Transverse colon (tissue), 4 donors: ENCODE measurements at regions not wholly inside any gene's neighbourhood (a gene's known extent, or its start where the extent isn't known, plus 50 kb on each side); places are given as distances from the start of the nearest gene placed in this dataset.

Experiments
- DNase-seq: peaks from one replicate; pipeline ENCODE4 v3.0.0-alpha.2; 2019
- H3K27ac ChIP-seq, 4 donors: fragments of 200-600 bp; sonication (generic); 2 replicates each; pipeline ENCODE4 v1.5.1; 2016 to 2018; ENCODE audit warnings: inconsistent platforms in 4 of 4
- H3K27me3 ChIP-seq: fragments of 200-600 bp; sonication (generic); 2 replicates; pipeline ENCODE4 v1.5.1; 2017; ENCODE audit warnings: inconsistent platforms
- H3K36me3 ChIP-seq, 4 donors: fragments of 200-600 bp; sonication (generic); 2 replicates each; pipeline ENCODE4 v1.5.1; 2017 to 2019; ENCODE audit warnings: inconsistent platforms in 4 of 4
- H3K4me1 ChIP-seq, 4 donors: fragments of 200-600 bp; sonication (generic); 2 replicates each; pipeline ENCODE4 v1.5.1; 2017 to 2020; ENCODE audit warnings: inconsistent platforms in 4 of 4
- H3K4me3 ChIP-seq, 4 donors: fragments of 200-600 bp; sonication (generic); 1 replicate in 1 of 4; 2 replicates in 3 of 4; pipeline versions ENCODE4 v1.5.1 to v1.6.1; 2017 to 2019; ENCODE audit warnings: inconsistent platforms in 4 of 4
- H3K9me3 ChIP-seq, 2 donors: fragments of 200-600 bp; sonication (generic); 2 replicates each; pipeline ENCODE4 v1.5.1; 2017 to 2019; ENCODE audit warnings: inconsistent platforms in 2 of 2
- CTCF ChIP-seq, 5 experiments: fragments of 200-600 bp in 3 of 5; fragments of 450-650 bp in 2 of 5; sonication (generic) in 3 of 5; IDR thresholded peaks; 1 replicate in 2 of 5; 2 replicates in 3 of 5; pipeline ENCODE4 v1.5.1; 2016 to 2017; ENCODE audit warnings: antibody characterized with exemption in 5 of 5, inconsistent platforms in 3 of 5, mild to moderate bottlenecking in 2 of 5, moderate library complexity in 1 of 5
- EP300 ChIP-seq: sonication (generic); formaldehyde crosslinking; IDR thresholded peaks from one replicate; pipeline ENCODE4 v1.6.1; 2017; ENCODE audit warnings: antibody characterized with exemption, low read depth
- POLR2A ChIP-seq: fragments of 450-650 bp; IDR thresholded peaks from one replicate; pipeline ENCODE4 v1.6.1; 2016; ENCODE audit warnings: antibody characterized with exemption, mild to moderate bottlenecking, moderate library complexity
- POLR2AphosphoS5 ChIP-seq, 3 donors: sonication (generic); formaldehyde crosslinking; IDR thresholded peaks; one replicate each; pipeline ENCODE4 v1.6.1; 2016; ENCODE audit warnings: antibody characterized with exemption in 3 of 3
- WGBS, 2 donors: methylation state at CpG; one replicate each; pipeline ENCODE4 v1.1.5; 2018; ENCODE audit warnings: low coverage in 1 of 2; 5-methylcytosine and 5-hydroxymethylcytosine counted together
- in situ Hi-C, 4 donors: fragments of 200-750 bp; cut with MboI; loops; one replicate each; pipeline versions ENCODE4 v1.15.0 to v1.15.1; 2017; ENCODE audit warnings: low sequenced_read_pairs in 3 of 4, low pct_ligation_motif_present in 1 of 4, low pct_unique_long_range_greater_than_20kb in 1 of 4
- intact Hi-C: fragments of 100-400 bp; cut with DNase I; formaldehyde crosslinking; loops from one replicate; pipeline ENCODE4 v1.15.1; 2023; ENCODE audit warnings: low total_unique reads

GRCh38 chr3:20324664-20325478 lies 138.9 kb upstream of the SGO1 start:
- DNase-seq: no peak
- intact Hi-C loops: no loop called here
- H3K4me3 ChIP-seq: no peak overlapping the region
- H3K36me3 ChIP-seq: no peaks in the 10 kb centered on the region
- no peak for TF ChIP-seq CTCF (IDR thresholded peaks at IDR 0.05)
- TF ChIP-seq EP300: no peak
- no peak for TF ChIP-seq POLR2AphosphoS5 (IDR thresholded peaks at IDR 0.05)
- TF ChIP-seq POLR2A: no peak
- no peaks in the 10 kb centered on the region for H3K27me3 ChIP-seq
- no peaks in the 10 kb centered on the region for H3K4me1 ChIP-seq
- H3K27ac ChIP-seq: no peak overlapping the region
- WGBS, 2 donors: 66 to 78% methylated on average over 1 of the region's 1 CpG
- no peaks in the 10 kb centered on the region for H3K9me3 ChIP-seq
- in situ Hi-C loops: no loop called here

- no peak overlapping the region for H3K4me3 ChIP-seq
- WGBS, 2 donors: 86 to 100% methylated on average over 3 to 8 of the region's 8 CpGs
- H3K36me3 ChIP-seq: no peaks in the 10 kb centered on the region
- no peak for DNase-seq
- no peaks in the 10 kb centered on the region for H3K9me3 ChIP-seq
- no peaks in the 10 kb centered on the region for H3K4me1 ChIP-seq
- TF ChIP-seq POLR2AphosphoS5 (IDR thresholded peaks at IDR 0.05) (no peak), EP300 (no peak), POLR2A (no peak), CTCF (IDR thresholded peaks at IDR 0.05) (no peak)
- in situ Hi-C loops (no loop called here), intact Hi-C loops (no loop called here)
- H3K27ac ChIP-seq: no peak overlapping the region
- H3K27me3 ChIP-seq: no peaks in the 10 kb centered on the region
Measured at GRCh38 chr3:20323307-20323927, 137.4 kb upstream of the SGO1 start.

GRCh38 chr3:20322085-20322484 lies 136.1 kb upstream of the SGO1 start:
- WGBS, 2 donors: 83 to 87% methylated on average over 1 of the region's 1 CpG
- H3K9me3 ChIP-seq: no peaks in the 10 kb centered on the region
- in situ Hi-C loops: no loop called here
- intact Hi-C loops: no loop called here
- H3K4me3 ChIP-seq: no peak overlapping the region
- H3K4me1 ChIP-seq: no peaks in the 10 kb centered on the region
- DNase-seq: no peak
- TF ChIP-seq POLR2A (no peak), EP300 (no peak), POLR2AphosphoS5 (IDR thresholded peaks at IDR 0.05) (no peak), CTCF (IDR thresholded peaks at IDR 0.05) (no peak)
- no peaks in the 10 kb centered on the region for H3K36me3 ChIP-seq
- H3K27me3 ChIP-seq: no peaks in the 10 kb centered on the region
- no peak overlapping the region for H3K27ac ChIP-seq

GRCh38 chr3:20321391-20322047 lies 135.5 kb upstream of the SGO1 start:
- in situ Hi-C loops (no loop called here), intact Hi-C loops (no loop called here)

More at GRCh38 chr3:20321391-20322047, 135.5 kb upstream of the SGO1 start:
- Histone ChIP-seq H3K9me3 (no peaks in the 10 kb centered on the region), H3K36me3 (no peaks in the 10 kb centered on the region), H3K27me3 (no peaks in the 10 kb centered on the region), H3K4me1 (no peaks in the 10 kb centered on the region), H3K4me3 (no peak overlapping the region), H3K27ac (no peak overlapping the region)
- TF ChIP-seq EP300: no peak
- no peak for TF ChIP-seq CTCF (IDR thresholded peaks at IDR 0.05)
- no peak for TF ChIP-seq POLR2A
- TF ChIP-seq POLR2AphosphoS5 (IDR thresholded peaks at IDR 0.05): no peak
- 91 to 95% methylated on average over 7 to 8 of the region's 8 CpGs for WGBS, 2 donors
- DNase-seq: no peak
